HG03575 (cell line): ENCODE measurements at regions not wholly inside any gene's neighbourhood (a gene's known extent, or its start where the extent isn't known, plus 50 kb on each side); places are given as distances from the start of the nearest gene placed in this dataset.
A peak's percentile ranks its signal among the peaks of the same experiment; 100 is the strongest.
"Not testable (repeated sequence)": the region's sequence is repeated elsewhere in the genome, so short reads cannot be mapped to it uniquely, and the experiment has no call there.

Experiments used
- ATAC-seq: cut with Tn5 transposase; IDR thresholded peaks from one replicate; pipeline ENCODE4 v1.9.1; 2021; ENCODE audit not compliant: unreplicated experiment, insufficient number of reproducible peaks, low FRiP score; ENCODE audit errors: extremely low read depth

GRCh38 chr7:87007038-87007437 is 52.4 kb downstream of the ELAPOR2 start:
- no peak for ATAC-seq

GRCh38 chr7:87004956-87005355 is 54.5 kb downstream of the ELAPOR2 start:
- ATAC-seq: no peak

DNA sequence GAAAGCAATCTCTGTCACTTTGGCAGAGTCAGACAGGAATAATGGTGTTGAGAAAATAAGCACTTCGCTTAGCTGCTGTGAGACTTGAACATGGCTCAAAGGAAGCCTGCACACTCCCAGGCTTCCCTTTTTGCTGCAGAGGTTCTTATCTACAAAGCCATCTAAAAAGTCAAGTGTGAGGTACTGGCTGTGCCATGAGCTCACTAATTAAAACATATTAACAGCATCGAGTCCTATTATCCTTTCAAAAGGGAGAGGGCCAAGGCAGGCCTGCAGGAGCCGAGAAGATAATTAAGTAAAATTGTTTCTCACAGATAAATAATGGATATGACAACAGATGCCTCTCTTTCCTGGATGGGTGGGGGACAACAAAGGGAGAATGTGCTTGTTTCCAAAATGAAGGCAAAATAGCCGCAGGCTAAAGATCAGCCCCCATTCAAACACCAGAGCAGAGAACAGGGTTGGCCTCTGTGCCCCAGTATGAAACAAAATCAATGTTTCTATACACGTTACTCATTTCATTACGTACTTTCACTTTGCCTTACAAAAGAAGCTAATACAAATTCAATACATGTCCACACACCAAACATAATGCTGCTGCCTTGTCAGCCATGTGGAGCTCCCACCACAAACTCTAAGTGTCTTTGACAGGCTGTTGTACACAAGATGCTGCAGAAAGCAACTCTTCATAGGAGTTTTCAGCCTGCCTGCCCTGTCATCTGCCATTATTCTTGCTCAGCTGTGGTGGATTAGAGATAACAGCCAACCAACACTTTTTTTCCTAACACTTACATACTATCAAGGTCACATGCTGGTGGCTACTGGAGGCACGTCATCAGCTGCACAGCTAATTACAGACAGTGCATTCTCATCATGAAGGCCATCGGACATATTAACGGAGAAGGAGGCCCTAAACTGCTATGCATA is 55.3 kb downstream of the ELAPOR2 start:
- no peak for ATAC-seq

GRCh38 chr7:87001214-87001613 is 58.2 kb downstream of the ELAPOR2 start:
- no peak for ATAC-seq

DNA sequence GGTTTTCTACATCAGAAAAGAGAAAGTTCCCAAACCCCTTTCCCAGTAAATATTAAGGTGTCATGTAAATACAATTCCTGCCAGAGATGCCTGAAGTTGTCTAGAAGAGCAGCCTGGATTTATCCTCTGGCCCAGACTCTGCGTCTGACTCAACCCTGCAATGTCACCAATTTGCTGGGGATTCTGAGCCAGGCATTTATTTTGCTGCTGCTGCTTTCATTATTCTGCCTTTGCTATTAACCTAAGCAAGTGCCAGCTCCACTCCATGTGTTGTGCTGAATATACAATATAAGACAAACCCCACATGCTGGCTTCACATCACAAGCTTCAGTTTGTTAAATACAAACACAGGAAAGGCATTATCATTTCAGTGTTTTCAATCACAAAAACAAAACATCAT is 59.1 kb downstream of the ELAPOR2 start:
- ATAC-seq: no peak

- no peak for ATAC-seq
Measured at GRCh38 chr7:86999750-87000149, 59.7 kb downstream of the ELAPOR2 start.

DNA sequence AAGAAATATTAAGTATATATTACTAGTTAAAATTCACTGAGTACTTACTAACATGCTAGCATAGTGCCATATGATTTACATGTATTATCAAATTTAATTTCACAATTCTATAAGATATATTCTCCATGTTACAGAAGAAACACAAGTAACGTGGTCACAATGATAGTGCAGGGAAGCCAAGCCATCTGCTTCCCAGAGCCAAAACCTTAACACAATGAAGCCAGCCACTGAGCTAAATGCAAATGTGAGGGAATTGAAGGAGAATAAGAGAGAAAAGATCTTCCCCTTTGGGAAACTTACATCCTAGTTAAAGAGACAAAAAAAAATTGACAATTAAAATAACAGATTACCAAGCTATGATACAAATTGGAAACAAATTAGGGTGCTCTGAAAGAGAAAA is 63.6 kb downstream of the ELAPOR2 start:
- no peak for ATAC-seq

DNA sequence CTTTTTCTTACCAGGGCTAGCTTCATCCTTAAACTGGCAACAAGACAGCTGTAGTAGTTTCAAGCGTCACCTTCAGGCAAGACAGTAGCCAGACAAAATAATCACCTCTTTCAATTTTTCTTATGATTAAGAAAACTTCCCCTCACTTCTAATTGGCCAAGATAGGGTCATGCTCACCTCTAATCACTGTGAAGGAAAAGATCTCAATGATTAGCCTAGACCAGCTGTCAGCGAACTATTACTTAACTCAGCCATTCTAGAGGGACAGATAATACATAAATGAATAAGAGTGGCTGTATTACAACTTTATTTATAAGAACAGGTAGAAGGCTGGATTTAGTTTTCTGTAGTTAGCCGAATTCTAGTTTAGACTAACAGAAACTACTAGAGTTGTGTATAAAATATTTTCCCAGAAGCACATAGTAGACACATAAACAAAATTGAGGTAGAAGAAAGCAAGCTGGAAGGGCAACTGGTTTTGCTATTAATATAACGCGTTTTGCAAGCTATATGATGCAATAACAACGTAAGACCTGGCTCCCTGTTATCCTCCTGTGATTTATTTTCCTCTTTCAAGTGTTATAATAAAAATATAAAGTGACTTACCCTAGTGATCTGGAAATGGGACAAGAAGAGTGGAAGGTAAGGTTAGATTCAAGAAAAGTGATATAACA is 64.3 kb downstream of the ELAPOR2 start:
- no peak for ATAC-seq

- no peak for ATAC-seq
Measured at GRCh38 chr7:86991771-86992191, 67.7 kb downstream of the ELAPOR2 start.

- no peak for ATAC-seq
Measured at GRCh38 chr7:86991093-86991769, 68.2 kb downstream of the ELAPOR2 start.

- ATAC-seq: no peak
Measured at GRCh38 chr7:86989407-86989806, 70.0 kb downstream of the ELAPOR2 start.

DNA sequence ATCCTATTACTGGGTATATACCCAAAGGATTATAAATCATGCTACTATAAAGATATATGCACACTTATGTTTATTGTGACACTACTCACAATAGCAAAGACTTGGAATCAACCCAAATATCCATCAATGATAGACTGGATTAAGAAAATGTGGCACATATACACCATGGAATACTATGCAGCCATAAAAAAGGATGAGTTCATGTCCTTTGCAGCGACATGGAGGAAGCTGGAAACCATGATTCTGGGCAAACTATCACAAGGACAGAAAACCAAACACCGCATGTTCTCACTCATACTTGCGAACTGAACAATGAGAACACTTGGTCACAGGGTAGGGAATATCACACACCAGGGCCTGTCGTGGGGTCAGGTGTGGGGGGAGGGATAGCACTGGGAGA is 71.6 kb downstream of the ELAPOR2 start:
- not testable (repeated sequence) for ATAC-seq

DNA sequence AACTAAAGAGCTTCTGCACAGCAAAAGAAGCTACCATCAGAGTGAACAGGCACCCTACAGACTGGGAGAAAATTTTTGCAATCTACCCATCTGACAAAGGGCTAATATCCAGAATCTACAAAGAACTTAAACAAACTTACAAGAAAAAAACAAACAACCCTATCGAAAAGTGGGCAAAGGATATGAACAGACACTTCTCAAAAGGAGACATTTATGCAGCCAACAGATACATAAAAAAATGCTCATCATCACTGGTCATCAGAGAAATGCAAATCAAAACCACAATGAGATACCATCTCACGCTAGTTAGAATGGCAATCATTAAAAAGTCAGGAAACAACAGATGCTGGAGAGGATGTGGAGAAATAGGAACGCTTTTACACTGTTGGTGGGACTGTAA is 72.1 kb downstream of the ELAPOR2 start:
- ATAC-seq: not testable (repeated sequence)

GRCh38 chr7:86985342-86985741 is 74.1 kb downstream of the ELAPOR2 start:
- ATAC-seq: not testable (repeated sequence)

DNA sequence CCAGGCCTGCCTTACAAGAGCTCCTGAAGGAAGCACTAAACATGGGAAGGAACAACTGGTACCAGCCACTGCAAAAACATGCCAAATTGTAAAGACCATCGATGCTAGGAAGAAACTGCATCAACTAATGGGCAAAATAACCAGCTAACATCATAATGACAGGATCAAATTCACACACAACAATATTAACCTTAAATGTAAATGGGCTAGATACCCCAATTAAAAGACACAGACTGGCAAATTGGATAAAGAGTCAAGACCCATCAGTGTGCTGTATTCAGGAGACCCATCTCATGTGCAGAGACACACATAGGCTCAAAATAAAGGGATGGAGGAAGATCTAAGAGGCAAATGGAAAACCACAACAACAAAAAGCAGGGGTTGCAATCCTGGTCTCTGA is 75.8 kb downstream of the ELAPOR2 start:
- not testable (repeated sequence) for ATAC-seq

DNA sequence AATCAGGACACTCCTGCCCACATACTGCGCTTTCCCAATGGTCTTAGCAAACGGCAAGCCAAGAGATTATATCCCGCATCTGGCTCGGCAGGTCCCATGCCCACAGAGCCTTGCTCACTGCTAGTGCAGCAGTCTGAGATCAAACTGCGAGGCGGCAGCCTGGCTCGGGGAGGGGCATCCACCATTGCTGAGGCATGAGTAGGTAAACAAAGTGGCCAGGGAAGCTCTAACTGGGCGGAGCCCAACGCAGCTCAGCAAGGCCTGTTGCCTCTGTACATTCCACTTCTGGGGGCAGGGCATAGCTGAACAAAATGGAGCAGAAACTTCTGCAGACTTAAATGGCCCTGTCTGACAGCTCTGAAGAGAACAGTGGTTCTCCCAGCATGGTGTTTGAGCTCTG is 77.5 kb downstream of the ELAPOR2 start:
- ATAC-seq: not testable (repeated sequence)

DNA sequence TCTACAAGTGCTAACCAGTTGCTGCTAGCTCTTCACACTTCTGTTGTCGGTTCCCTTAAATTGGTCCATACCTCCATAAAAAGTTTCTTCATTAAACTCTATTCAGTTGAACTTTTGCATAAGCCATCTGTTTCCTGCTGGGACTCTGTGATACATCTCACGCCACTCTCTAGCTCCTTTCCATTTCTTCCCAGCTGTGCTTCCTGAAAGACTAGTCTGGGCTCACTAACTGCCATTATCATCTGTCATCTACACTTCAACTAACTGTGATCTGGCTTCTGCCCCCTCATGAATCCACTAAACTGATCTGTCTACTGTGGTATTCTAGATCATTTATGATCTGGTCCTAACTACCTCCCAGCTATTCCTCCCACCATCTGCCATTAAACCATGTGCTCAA is 78.3 kb downstream of the ELAPOR2 start:
- ATAC-seq: no peak

- ATAC-seq: no peak
Measured at GRCh38 chr7:86980223-86980622, 79.2 kb downstream of the ELAPOR2 start.

DNA sequence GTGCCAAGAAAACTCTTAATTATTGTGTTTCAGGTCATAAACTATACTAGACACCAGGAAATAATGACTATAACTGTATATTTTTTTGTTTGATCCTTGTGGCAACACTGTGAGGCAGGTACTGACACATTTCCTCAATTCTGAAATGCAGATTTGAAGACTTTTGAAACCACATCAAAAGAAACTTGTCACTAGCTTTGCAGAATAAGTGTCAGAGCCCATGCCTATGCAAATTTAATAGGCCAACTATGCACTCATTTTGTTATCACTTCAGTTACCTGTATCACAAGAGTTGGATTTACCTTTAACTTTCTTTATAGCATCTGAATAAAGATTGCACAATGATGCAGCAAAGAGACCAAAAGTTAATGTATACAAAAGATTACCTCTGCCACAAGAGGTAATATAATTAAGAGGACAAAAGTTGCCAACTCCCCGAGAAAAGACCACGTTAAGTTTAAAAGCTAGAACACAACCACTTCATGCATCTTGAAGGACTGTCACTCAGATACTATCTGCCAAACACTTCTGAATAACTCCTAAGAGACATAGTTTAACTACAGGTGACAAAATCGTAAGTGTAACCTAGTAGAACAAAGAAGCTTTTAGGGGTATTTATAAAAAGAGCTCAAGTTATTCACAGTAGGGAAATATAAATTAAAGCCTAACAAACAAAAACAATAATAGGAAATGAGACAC is 80.5 kb downstream of the ELAPOR2 start:
- ATAC-seq: peak; percentile 98
